Transverse colon (tissue), 3 donors: ENCODE measurements at regions not wholly inside any gene's neighbourhood (a gene's known extent, or its start where the extent isn't known, plus 50 kb on each side); places are given as distances from the start of the nearest gene placed in this dataset.

Experiments used
- EP300 ChIP-seq: sonication (generic); formaldehyde crosslinking; IDR thresholded peaks from one replicate; pipeline ENCODE4 v1.6.1; 2017; ENCODE audit warnings: antibody characterized with exemption, low read depth
- POLR2A ChIP-seq: fragments of 450-650 bp; IDR thresholded peaks from one replicate; pipeline ENCODE4 v1.6.1; 2016; ENCODE audit warnings: antibody characterized with exemption, mild to moderate bottlenecking, moderate library complexity
- TF ChIP-seq, protein P1 (sequence below), 5 experiments: fragments of 200-600 bp in 3 of 5; fragments of 450-650 bp in 2 of 5; sonication (generic) in 3 of 5; IDR thresholded peaks; 1 replicate in 2 of 5; 2 replicates in 3 of 5; pipeline ENCODE4 v1.5.1; 2016 to 2017; ENCODE audit warnings: antibody characterized with exemption in 5 of 5, inconsistent platforms in 3 of 5, mild to moderate bottlenecking in 2 of 5, moderate library complexity in 1 of 5

DNA sequence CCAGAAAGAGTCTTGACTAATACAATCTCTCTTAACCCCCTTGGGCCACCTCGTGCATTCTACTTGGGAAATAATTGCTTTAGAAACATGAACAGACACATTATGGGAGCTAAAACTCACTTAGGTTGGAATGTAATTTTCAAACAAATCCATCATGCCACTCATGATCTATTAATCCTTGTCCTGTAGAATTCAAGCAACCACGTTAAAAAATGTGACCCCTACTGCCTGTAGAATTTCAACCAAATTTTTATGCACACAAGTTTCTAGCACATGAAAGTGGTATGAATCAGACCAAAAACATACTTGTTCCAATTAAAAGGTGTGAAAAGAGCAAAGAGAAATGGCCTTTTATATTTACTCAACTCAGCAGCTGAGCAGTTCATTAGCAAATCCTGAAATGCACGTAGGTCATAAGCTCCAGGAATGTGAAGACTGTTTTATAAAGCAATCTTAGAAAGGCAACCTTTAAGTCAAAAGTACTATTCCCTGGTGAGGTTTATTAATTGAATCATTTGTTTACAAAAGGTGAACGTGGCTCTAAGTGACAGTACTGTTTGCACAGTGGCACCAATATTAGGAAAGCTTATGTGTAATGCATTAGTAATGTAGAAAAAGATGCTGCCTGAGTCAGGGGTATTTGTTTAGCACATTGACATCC, 459.4 kb upstream of the UBE2E3 start:
- TF ChIP-seq, protein P1, sequence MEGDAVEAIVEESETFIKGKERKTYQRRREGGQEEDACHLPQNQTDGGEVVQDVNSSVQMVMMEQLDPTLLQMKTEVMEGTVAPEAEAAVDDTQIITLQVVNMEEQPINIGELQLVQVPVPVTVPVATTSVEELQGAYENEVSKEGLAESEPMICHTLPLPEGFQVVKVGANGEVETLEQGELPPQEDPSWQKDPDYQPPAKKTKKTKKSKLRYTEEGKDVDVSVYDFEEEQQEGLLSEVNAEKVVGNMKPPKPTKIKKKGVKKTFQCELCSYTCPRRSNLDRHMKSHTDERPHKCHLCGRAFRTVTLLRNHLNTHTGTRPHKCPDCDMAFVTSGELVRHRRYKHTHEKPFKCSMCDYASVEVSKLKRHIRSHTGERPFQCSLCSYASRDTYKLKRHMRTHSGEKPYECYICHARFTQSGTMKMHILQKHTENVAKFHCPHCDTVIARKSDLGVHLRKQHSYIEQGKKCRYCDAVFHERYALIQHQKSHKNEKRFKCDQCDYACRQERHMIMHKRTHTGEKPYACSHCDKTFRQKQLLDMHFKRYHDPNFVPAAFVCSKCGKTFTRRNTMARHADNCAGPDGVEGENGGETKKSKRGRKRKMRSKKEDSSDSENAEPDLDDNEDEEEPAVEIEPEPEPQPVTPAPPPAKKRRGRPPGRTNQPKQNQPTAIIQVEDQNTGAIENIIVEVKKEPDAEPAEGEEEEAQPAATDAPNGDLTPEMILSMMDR (IDR thresholded peaks at IDR 0.05), result no peak
- TF ChIP-seq POLR2A, result no peak
- no peak for TF ChIP-seq EP300
